Natural killer cell (primary cell): ENCODE measurements at regions not wholly inside any gene's neighbourhood (a gene's known extent, or its start where the extent isn't known, plus 50 kb on each side); places are given as distances from the start of the nearest gene placed in this dataset.

Experiments
- ATAC-seq, 3 donors: fragments of 150-1000 bp in 2 of 3; fragments of 200-7000 bp in 1 of 3; cut with Tn5 transposase; 1 replicate in 1 of 3; 2 replicates in 2 of 3; pipeline ENCODE4 v1.10.0; 2021; ENCODE audit warnings: mild to moderate bottlenecking in 2 of 3, moderate library complexity in 2 of 3
- DNase-seq, 2 donors: peaks; one replicate each; pipeline versions ENCODE4 v3.0.0 to v3.0.0-alpha.2; 2013 to 2021; ENCODE audit warnings: mixed read lengths in 1 of 2
- H3K27ac ChIP-seq: one replicate; pipeline ENCODE4 v1.5.1; 2013; ENCODE audit warnings: mild to moderate bottlenecking, low read length
- H3K27me3 ChIP-seq: one replicate; pipeline ENCODE4 v1.6.1; 2013; ENCODE audit warnings: low read length; ENCODE audit not compliant: control insufficient read depth, insufficient read depth
- H3K36me3 ChIP-seq: one replicate; pipeline ENCODE4 v1.6.1; 2013; ENCODE audit warnings: low read length; ENCODE audit not compliant: control insufficient read depth, insufficient read depth
- H3K4me1 ChIP-seq: one replicate; pipeline ENCODE4 v1.6.1; 2013; ENCODE audit warnings: low read length; ENCODE audit not compliant: control insufficient read depth, insufficient read depth
- H3K4me3 ChIP-seq: one replicate; pipeline ENCODE4 v1.5.1; 2013; ENCODE audit warnings: low read length
- H3K9me3 ChIP-seq: one replicate; pipeline ENCODE4 v1.6.1; 2013; ENCODE audit warnings: low read length; ENCODE audit not compliant: control insufficient read depth, insufficient read depth
- H3K27ac Mint-ChIP-seq, 2 donors: one replicate each; pipeline ENCODE4 v1.8.0; 2022; ENCODE audit warnings: mild to moderate bottlenecking in 2 of 2, mixed read lengths in 2 of 2, moderate library complexity in 1 of 2
- H3K27me3 Mint-ChIP-seq, 2 donors: one replicate each; pipeline ENCODE4 v1.8.0; 2022; ENCODE audit warnings: low read depth in 2 of 2, mixed read lengths in 2 of 2
- H3K36me3 Mint-ChIP-seq: one replicate; pipeline ENCODE4 v1.8.0; 2022; ENCODE audit warnings: mixed read lengths
- H3K4me1 Mint-ChIP-seq, 2 donors: one replicate each; pipeline ENCODE4 v1.8.0; 2022; ENCODE audit warnings: mixed read lengths in 2 of 2
- H3K4me3 Mint-ChIP-seq: one replicate; pipeline ENCODE4 v1.8.0; 2022; ENCODE audit warnings: mild to moderate bottlenecking, moderate library complexity, mixed read lengths
- H3K9me3 Mint-ChIP-seq, 2 donors: one replicate each; pipeline ENCODE4 v1.8.0; 2022; ENCODE audit warnings: mixed read lengths in 2 of 2
- WGBS: methylation state at CpG from one replicate; pipeline ENCODE4 v1.1.7; 2013; ENCODE audit warnings: missing lambda C conversion rate; ENCODE audit not compliant: insufficient coverage; 5-methylcytosine and 5-hydroxymethylcytosine counted together
- intact Hi-C: fragments of 100-400 bp; cut with micrococcal nuclease; formaldehyde crosslinking; loops from one replicate; pipeline ENCODE4 v1.14.2; 2022
- TF ChIP-seq, protein P1 (sequence below): fragments of 200-600 bp; IDR thresholded peaks from one replicate; pipeline ENCODE4 v1.8.0; 2022; ENCODE audit warnings: antibody characterized with exemption

DNA sequence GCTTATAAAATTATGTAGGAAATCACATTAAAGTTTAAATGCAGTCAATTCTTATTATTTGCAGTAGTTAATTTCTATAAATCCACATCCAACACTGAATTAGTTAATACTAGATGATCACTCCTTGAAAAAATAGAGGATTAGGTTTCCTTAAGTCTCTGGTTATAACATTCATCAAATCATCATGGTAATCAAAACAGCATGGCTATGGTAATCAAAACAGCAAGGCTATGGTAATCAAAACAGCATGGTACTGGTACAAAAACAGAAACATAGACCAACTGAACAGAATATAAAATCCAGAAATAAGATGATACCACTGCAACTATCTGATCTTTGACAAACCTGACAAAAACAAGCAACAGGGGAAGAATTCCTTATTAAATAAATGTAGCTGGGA, 814.6 kb upstream of the CCDC179 start:
- Histone ChIP-seq H3K36me3 (no peaks in the 10 kb centered on the region), H3K27ac (no peak overlapping the region), H3K4me3 (no peak overlapping the region), H3K9me3 (no peaks in the 10 kb centered on the region), H3K27me3 (no peaks in the 10 kb centered on the region), H3K4me1 (no peaks in the 10 kb centered on the region)
- TF ChIP-seq, protein P1, sequence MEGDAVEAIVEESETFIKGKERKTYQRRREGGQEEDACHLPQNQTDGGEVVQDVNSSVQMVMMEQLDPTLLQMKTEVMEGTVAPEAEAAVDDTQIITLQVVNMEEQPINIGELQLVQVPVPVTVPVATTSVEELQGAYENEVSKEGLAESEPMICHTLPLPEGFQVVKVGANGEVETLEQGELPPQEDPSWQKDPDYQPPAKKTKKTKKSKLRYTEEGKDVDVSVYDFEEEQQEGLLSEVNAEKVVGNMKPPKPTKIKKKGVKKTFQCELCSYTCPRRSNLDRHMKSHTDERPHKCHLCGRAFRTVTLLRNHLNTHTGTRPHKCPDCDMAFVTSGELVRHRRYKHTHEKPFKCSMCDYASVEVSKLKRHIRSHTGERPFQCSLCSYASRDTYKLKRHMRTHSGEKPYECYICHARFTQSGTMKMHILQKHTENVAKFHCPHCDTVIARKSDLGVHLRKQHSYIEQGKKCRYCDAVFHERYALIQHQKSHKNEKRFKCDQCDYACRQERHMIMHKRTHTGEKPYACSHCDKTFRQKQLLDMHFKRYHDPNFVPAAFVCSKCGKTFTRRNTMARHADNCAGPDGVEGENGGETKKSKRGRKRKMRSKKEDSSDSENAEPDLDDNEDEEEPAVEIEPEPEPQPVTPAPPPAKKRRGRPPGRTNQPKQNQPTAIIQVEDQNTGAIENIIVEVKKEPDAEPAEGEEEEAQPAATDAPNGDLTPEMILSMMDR, result no peak
- Mint-ChIP-seq H3K9me3 (no peaks in the 10 kb centered on the region), H3K4me1 (peaks cover 0 to 4% of the 10 kb centered on the region in 2 donors), H3K27me3 (no peaks in the 10 kb centered on the region), H3K4me3 (no peak overlapping the region), H3K27ac (no peak overlapping the region), H3K36me3 (peaks cover 10% of the 10 kb centered on the region)
- DNase-seq (no peak), ATAC-seq (no peak)
- intact Hi-C loops, result no loop called here

DNA sequence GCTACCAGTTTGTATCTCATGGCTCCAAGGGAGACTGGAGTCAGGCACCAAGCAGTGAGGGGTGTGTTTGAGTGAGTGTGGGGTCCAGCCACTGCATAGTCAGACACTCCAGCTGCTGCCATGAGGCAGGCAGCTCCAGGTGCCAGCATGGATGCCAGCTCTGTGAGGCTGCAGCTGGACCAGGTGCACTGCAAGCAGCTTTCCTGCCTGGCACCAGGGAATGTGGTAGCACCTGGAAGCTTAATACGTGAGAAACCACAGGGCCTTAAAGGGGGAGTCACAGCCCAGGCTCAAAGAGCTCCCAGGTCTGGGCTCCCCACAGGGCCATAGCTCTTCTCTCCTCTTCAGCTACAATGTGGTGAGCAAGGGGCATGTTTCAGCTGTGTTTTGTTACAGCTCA, 817.8 kb upstream of the LUZP2 start:
- no peak overlapping the region for H3K4me3 Mint-ChIP-seq
- H3K9me3 Mint-ChIP-seq, result no peaks in the 10 kb centered on the region
- intact Hi-C loops, result no loop called here
- Histone ChIP-seq H3K27me3 (no peaks in the 10 kb centered on the region), H3K4me3 (no peak overlapping the region), H3K4me1 (no peaks in the 10 kb centered on the region), H3K36me3 (no peaks in the 10 kb centered on the region), H3K27ac (no peak overlapping the region), H3K9me3 (peaks cover 6% of the 10 kb centered on the region)
- peaks cover 10% of the 10 kb centered on the region for H3K36me3 Mint-ChIP-seq
- no peak overlapping the region for H3K27ac Mint-ChIP-seq
- H3K4me1 Mint-ChIP-seq, result peaks cover 11 to 13% of the 10 kb centered on the region in 2 donors
- H3K27me3 Mint-ChIP-seq, result no peaks in the 10 kb centered on the region
- no peak for ATAC-seq
- TF ChIP-seq, protein P1, result no peak
- DNase-seq, result no peak
- 33% methylated on average over 1 of the region's 1 CpG for WGBS

DNA sequence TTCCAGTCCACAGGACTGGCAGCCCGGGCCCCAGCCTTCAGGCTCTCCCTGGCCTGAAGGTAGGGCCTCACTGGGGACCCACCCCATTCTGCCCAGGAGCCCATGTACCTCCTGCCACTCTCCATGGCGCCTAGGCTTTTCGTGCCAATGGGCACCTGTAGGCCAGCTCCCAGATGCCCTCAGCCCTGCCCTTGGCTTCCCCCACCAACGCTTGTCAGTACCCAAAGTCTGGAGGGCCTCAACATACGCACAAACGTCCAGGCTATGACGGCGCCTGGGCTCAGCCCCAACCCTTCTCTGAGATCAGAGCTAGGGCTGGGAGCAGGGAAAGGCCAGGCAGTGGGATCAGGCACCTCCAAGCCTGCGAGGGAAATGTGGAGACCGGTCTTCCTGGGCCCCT, 816.9 kb upstream of the LUZP2 start:
- no peaks in the 10 kb centered on the region for H3K27me3 ChIP-seq
- H3K27ac Mint-ChIP-seq, result no peak overlapping the region
- TF ChIP-seq, protein P1, result no peak
- intact Hi-C loops, result no loop called here
- H3K9me3 Mint-ChIP-seq, result no peaks in the 10 kb centered on the region
- no peaks in the 10 kb centered on the region for H3K4me1 ChIP-seq
- 89% methylated on average over 10 of the region's 10 CpGs for WGBS
- no peaks in the 10 kb centered on the region for H3K36me3 ChIP-seq
- peaks cover 8% of the 10 kb centered on the region for H3K36me3 Mint-ChIP-seq
- no peak overlapping the region for H3K27ac ChIP-seq
- no peaks in the 10 kb centered on the region for H3K27me3 Mint-ChIP-seq
- no peak overlapping the region for H3K4me3 Mint-ChIP-seq
- H3K4me3 ChIP-seq, result no peak overlapping the region
- peaks cover 20 to 22% of the 10 kb centered on the region in 2 donors for H3K4me1 Mint-ChIP-seq
- no peak for DNase-seq
- peaks cover 6% of the 10 kb centered on the region for H3K9me3 ChIP-seq
- ATAC-seq, result no peak

DNA sequence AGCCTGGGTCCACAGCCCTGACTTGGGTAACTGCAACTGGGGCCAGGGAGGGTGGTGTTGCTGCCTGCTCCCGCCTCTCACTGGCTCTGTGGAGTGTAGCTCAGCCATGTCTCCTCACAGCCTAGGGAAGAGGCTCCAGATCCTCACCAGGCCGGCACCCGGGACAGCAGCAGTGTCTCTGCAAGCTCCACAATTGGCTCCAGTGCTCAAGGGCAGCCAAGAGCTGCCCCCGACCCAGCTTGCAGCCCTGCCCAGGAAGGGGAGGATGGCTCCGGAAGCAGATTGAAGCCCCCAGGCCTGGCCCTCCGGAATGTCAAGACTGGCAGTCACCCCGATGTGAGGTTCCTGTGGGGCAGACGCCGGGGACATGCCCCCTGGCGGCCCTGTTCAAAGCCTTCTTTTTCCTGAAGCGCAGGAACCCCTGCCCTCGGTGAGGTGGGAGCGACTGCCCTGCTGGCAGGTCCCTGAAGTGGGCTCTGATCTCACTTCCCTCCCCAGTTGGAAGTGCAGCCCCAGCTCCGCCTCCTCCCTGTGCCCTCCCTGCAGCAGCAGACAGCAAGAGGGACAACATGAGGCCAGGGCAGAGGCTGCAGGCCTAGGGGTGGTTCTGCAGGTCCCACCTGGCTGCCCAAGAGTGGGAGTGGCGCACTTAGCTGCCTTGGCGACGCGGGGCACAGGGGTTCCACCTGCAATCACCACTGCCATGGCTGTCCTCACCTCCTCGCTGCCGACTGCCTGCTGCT, 816.2 kb upstream of the LUZP2 start:
- Mint-ChIP-seq H3K36me3 (peaks cover under 1% of the 10 kb centered on the region), H3K27me3 (no peaks in the 10 kb centered on the region), H3K4me3 (no peak overlapping the region), H3K27ac (no peak overlapping the region), H3K9me3 (no peaks in the 10 kb centered on the region), H3K4me1 (peaks cover 27 to 29% of the 10 kb centered on the region in 2 donors)
- Histone ChIP-seq H3K9me3 (peaks cover 6% of the 10 kb centered on the region), H3K27me3 (no peaks in the 10 kb centered on the region), H3K4me3 (no peak overlapping the region), H3K27ac (no peak overlapping the region), H3K4me1 (peaks cover 3% of the 10 kb centered on the region), H3K36me3 (no peaks in the 10 kb centered on the region)
- intact Hi-C loops, result no loop called here
- TF ChIP-seq, protein P1, result no peak
- DNase-seq (no peak), ATAC-seq (no peak)
- 93% methylated on average over 20 of the region's 20 CpGs for WGBS
